GM12865 (cell line): ENCODE measurements at regions not wholly inside any gene's neighbourhood (a gene's known extent, or its start where the extent isn't known, plus 50 kb on each side); places are given as distances from the start of the nearest gene placed in this dataset.

Experiments used
- DNase-seq: peaks from one replicate; pipeline ENCODE4 v3.0.0; 2010; ENCODE audit warnings: low read depth
- H3K4me3 ChIP-seq: 2 replicates; pipeline ENCODE4 v1.5.1; 2011; ENCODE audit warnings: mild to moderate bottlenecking, low read depth, low read length, control low read depth
- CTCF ChIP-seq: IDR thresholded peaks from 2 replicates; pipeline ENCODE4 v1.5.1; 2011; ENCODE audit warnings: low read length, control low read depth, low read depth, inconsistent platforms; ENCODE audit not compliant: insufficient read depth; ENCODE audit errors: missing control alignments

GRCh38 chr3:80535286-80535685, 767.5 kb upstream of the ROBO1 start:
- no peak for DNase-seq
- H3K4me3 ChIP-seq = no peak overlapping the region
- no peak for TF ChIP-seq CTCF

- DNase-seq = no peak
- TF ChIP-seq CTCF = no peak
- H3K4me3 ChIP-seq = no peak overlapping the region
Measured at GRCh38 chr3:80533553-80533952, 765.8 kb upstream of the ROBO1 start.

GRCh38 chr3:80526153-80526552, 758.4 kb upstream of the ROBO1 start:
- no peak for DNase-seq
- H3K4me3 ChIP-seq = no peak overlapping the region
- no peak for TF ChIP-seq CTCF

GRCh38 chr3:80521081-80521480, 753.3 kb upstream of the ROBO1 start:
- TF ChIP-seq CTCF = no peak
- no peak for DNase-seq
- no peak overlapping the region for H3K4me3 ChIP-seq

DNA sequence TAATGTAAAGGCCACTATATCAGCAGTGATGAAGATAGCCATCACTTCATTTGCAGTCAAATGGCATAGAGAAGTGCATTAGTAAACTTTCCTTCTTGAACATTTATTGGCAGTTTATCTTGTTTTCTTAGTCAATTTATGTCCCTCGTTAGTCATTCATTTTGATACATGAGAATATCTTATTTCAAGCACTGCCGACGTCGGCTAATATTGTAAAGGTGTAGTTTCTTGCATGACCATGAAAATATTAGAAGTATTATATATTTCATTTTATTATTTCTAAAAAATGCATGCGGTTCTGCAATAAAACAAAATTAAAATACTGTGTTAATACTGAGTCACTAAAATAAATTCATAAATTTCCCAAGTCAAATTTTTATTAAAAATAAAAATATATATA, 751.6 kb upstream of the ROBO1 start:
- no peak for TF ChIP-seq CTCF
- no peak overlapping the region for H3K4me3 ChIP-seq
- DNase-seq = no peak

DNA sequence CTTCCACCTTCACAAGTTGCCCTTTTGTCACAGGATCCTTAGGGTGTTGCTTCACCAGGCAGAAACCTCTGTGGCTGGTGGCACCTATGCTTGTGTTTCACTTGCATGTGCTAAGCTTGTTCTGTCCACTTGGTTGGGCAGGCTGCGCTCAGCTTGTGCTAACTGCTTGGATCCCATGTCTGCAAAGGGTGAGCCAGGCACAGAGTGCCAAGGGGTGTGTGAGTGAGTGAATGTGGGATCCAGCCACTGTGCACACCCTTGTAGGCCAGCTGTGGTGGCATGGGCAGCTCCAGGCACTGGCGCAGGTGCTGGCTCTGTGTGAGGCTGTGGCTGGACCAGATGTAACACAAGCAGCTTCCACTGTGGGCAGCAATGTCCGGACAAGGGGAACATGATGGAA, 728.7 kb upstream of the ROBO1 start:
- no peak for TF ChIP-seq CTCF
- H3K4me3 ChIP-seq = no peak overlapping the region
- DNase-seq = no peak

DNA sequence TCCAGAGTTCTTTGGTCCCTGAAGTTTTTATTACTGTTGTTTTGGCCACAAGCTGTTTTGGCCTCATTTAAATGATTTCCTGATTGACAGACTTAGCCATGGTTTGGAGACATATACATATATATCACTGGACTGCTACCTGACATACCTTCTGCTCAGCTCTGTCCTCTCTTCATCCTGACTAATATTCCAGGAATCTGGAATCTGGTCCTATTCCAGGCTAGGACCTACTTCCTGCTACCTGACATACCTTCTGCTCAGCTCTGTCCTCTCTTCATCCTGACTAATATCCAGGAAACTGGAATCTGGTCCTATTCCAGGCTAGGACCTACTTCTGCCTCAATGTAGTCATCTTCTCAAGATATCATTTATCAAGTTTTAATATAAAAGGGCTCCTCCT, 724.4 kb upstream of the ROBO1 start:
- TF ChIP-seq CTCF = no peak
- DNase-seq = no peak
- H3K4me3 ChIP-seq = no peak overlapping the region
